Calu3 (cell line): ENCODE measurements at regions not wholly inside any gene's neighbourhood (a gene's known extent, or its start where the extent isn't known, plus 50 kb on each side); places are given as distances from the start of the nearest gene placed in this dataset.

Experiments
- BruUV-seq: library from RNA; stranded (reverse); fragments of 400-500 nt; replicated peaks from 2 replicates; lab custom pipeline; 2021; lab: Mats Ljungman, UMichigan
- CTCF ChIA-PET: fragments of 300-600 bp; sonication (Branson Sonifier 250); formaldehyde crosslinking; loops from one replicate; lab custom pipeline; 2022; ENCODE audit warnings: antibody characterized with exemption; lab: Charles Lee
- DNase-seq: peaks from one replicate; pipeline ENCODE4 v3.0.0; 2022
- H3K27ac Mint-ChIP-seq: one replicate; pipeline ENCODE4 v1.8.0; 2022; ENCODE audit warnings: mixed read lengths; ENCODE audit not compliant: unreplicated experiment
- H3K27me3 Mint-ChIP-seq: one replicate; pipeline ENCODE4 v1.8.0; 2022; ENCODE audit warnings: mixed read lengths; ENCODE audit not compliant: unreplicated experiment
- H3K36me3 Mint-ChIP-seq: one replicate; pipeline ENCODE4 v1.8.0; 2022; ENCODE audit warnings: mild to moderate bottlenecking, moderate library complexity, mixed read lengths; ENCODE audit not compliant: insufficient read depth, unreplicated experiment
- H3K4me1 Mint-ChIP-seq: one replicate; pipeline ENCODE4 v1.8.0; 2022; ENCODE audit warnings: mild to moderate bottlenecking, low read depth, mixed read lengths; ENCODE audit not compliant: unreplicated experiment
- H3K4me3 Mint-ChIP-seq: one replicate; pipeline ENCODE4 v1.8.0; 2022; ENCODE audit warnings: mild to moderate bottlenecking, low read depth, moderate library complexity, mixed read lengths; ENCODE audit not compliant: unreplicated experiment
- H3K9me3 Mint-ChIP-seq: one replicate; pipeline ENCODE4 v1.8.0; 2022; ENCODE audit warnings: low read depth, mixed read lengths; ENCODE audit not compliant: unreplicated experiment
- CTCF ChIP-seq: fragments of 200-600 bp; IDR thresholded peaks from one replicate; pipeline ENCODE4 v1.8.0; 2022; ENCODE audit warnings: antibody characterized with exemption; ENCODE audit not compliant: unreplicated experiment
- intact Hi-C: fragments of 100-400 bp; cut with micrococcal nuclease; formaldehyde crosslinking; loops from one replicate; pipeline ENCODE4 v1.10.0; 2022; ENCODE audit not compliant: unreplicated experiment

GRCh38 chr22:48795664-48796063 lies 1032.0 kb downstream of the BRD1 start:
- TF ChIP-seq CTCF, result no peak
- CTCF ChIA-PET, result no interaction called here
- intact Hi-C loops, result no loop called here
- Mint-ChIP-seq H3K27me3 (no peaks in the 10 kb centered on the region), H3K4me3 (no peak overlapping the region), H3K27ac (no peak overlapping the region), H3K4me1 (no peaks in the 10 kb centered on the region), H3K9me3 (peaks cover 31% of the 10 kb centered on the region), H3K36me3 (no peaks in the 10 kb centered on the region)
- no peak for DNase-seq
- BruUV-seq, result no TSS peak

- Mint-ChIP-seq H3K4me1 (no peaks in the 10 kb centered on the region), H3K27ac (no peak overlapping the region), H3K4me3 (no peak overlapping the region), H3K36me3 (no peaks in the 10 kb centered on the region), H3K9me3 (peaks cover 34% of the 10 kb centered on the region), H3K27me3 (no peaks in the 10 kb centered on the region)
- TF ChIP-seq CTCF, result no peak
- no TSS peak for BruUV-seq
- CTCF ChIA-PET, result no interaction called here
- intact Hi-C loops, result no loop called here
- DNase-seq, result no peak
Measured at GRCh38 chr22:48794906-48795305, 1032.8 kb downstream of the BRD1 start.

GRCh38 chr22:48793949-48794348 lies 1033.7 kb downstream of the BRD1 start:
- Mint-ChIP-seq H3K4me1 (no peaks in the 10 kb centered on the region), H3K27ac (no peak overlapping the region), H3K9me3 (peaks cover 34% of the 10 kb centered on the region), H3K4me3 (no peak overlapping the region), H3K36me3 (no peaks in the 10 kb centered on the region), H3K27me3 (no peaks in the 10 kb centered on the region)
- no peak for DNase-seq
- no peak for TF ChIP-seq CTCF
- intact Hi-C loops, result no loop called here
- BruUV-seq, result no TSS peak
- CTCF ChIA-PET, result no interaction called here

GRCh38 chr22:48786679-48786996 lies 1041.0 kb downstream of the BRD1 start:
- no peak overlapping the region for H3K27ac Mint-ChIP-seq

More at GRCh38 chr22:48786679-48786996, 1041.0 kb downstream of the BRD1 start:
- no peaks in the 10 kb centered on the region for H3K27me3 Mint-ChIP-seq
- H3K9me3 Mint-ChIP-seq, result peaks cover 20% of the 10 kb centered on the region
- BruUV-seq, result no TSS peak
- CTCF ChIA-PET, result no interaction called here
- intact Hi-C loops, result no loop called here
- H3K4me3 Mint-ChIP-seq, result no peak overlapping the region
- no peak for DNase-seq
- no peaks in the 10 kb centered on the region for H3K36me3 Mint-ChIP-seq
- no peak for TF ChIP-seq CTCF
- H3K4me1 Mint-ChIP-seq, result no peaks in the 10 kb centered on the region
